ENCODE measurements at regions not wholly inside any gene's neighbourhood (a gene's known extent, or its start where the extent isn't known, plus 50 kb on each side); places are given as distances from the start of the nearest gene placed in this dataset.

GRCh38 chr4:37101686-37102085 is 142.9 kb upstream of the NWD2 start (continued):
- no peak for TF ChIP-seq ZNF704 (tag by site-specific recombination; IDR thresholded peaks at IDR 0.05)
- TF ChIP-seq ZNF791 (tag by site-specific recombination; IDR thresholded peaks at IDR 0.05) = no peak
- no peak for TF ChIP-seq ZNF37A (tag by site-specific recombination; IDR thresholded peaks at IDR 0.05)
- no peak for TF ChIP-seq ZNF768 (tag by site-specific recombination; IDR thresholded peaks at IDR 0.05)
- no peak for TF ChIP-seq GLI2 (tag by site-specific recombination; IDR thresholded peaks at IDR 0.05; ENCODE audit: borderline replicate concordance, low read depth)
- no peak for TF ChIP-seq ZNF221 (tag by site-specific recombination; IDR thresholded peaks at IDR 0.05; ENCODE audit: borderline replicate concordance)

GRCh38 chr4:37109756-37110155 is 134.8 kb upstream of the NWD2 start:
- POLR2A ChIA-PET = no interaction called here
- Histone ChIP-seq H3K27ac (ENCODE audit: extremely low read depth, low read depth, low read length) (no peak overlapping the region), H3K36me3 (ENCODE audit: control insufficient read depth in 2 of 2, insufficient read depth in 1 of 2, low read length in 2 of 2) (no peaks in the 10 kb centered on the region), H3K4me3 (ENCODE audit: low read depth, low read length) (no peak overlapping the region), H3K9me3 (ENCODE audit: control insufficient read depth, insufficient read depth, low read depth, low read length) (no peaks in the 10 kb centered on the region), H3K4me1 (ENCODE audit: control insufficient read depth, insufficient read depth, low read length) (no peaks in the 10 kb centered on the region)
- CTCF ChIA-PET = no interaction called here
- TF ChIP-seq KLF7 (tag by site-specific recombination; IDR thresholded peaks at IDR 0.05; ENCODE audit: borderline replicate concordance) (no peak), ZBTB21 (tag by site-specific recombination; IDR thresholded peaks at IDR 0.05) (no peak), KLF1 (tag by site-specific recombination; IDR thresholded peaks at IDR 0.05) (no peak), MYNN (tag by site-specific recombination; IDR thresholded peaks at IDR 0.05; ENCODE audit: borderline replicate concordance) (no peak), CTCF (tag by site-specific recombination; IDR thresholded peaks at IDR 0.05) (no peak), ZNF146 (tag by site-specific recombination; IDR thresholded peaks at IDR 0.05) (no peak), HOXD13 (CRISPR knock-in tag; IDR thresholded peaks at IDR 0.05; ENCODE audit: borderline replicate concordance) (no peak), ZNF530 (tag by site-specific recombination; IDR thresholded peaks at IDR 0.05; ENCODE audit: low read depth) (no peak), ZNF202 (tag by site-specific recombination; IDR thresholded peaks at IDR 0.05; ENCODE audit: borderline replicate concordance) (no peak), ZNF292 (tag by site-specific recombination; IDR thresholded peaks at IDR 0.05; ENCODE audit: borderline replicate concordance, low read depth) (no peak), ZNF391 (tag by site-specific recombination; IDR thresholded peaks at IDR 0.05; ENCODE audit: borderline replicate concordance, low read depth) (no peak), ZBTB44 (tag by site-specific recombination; IDR thresholded peaks at IDR 0.05) (no peak)

GRCh38 chr4:37124800-37125199 is 119.7 kb upstream of the NWD2 start:
- H3K36me3 ChIP-seq (ENCODE audit: control insufficient read depth in 2 of 2, insufficient read depth in 1 of 2, low read length in 2 of 2) = no peaks in the 10 kb centered on the region
- H3K27ac ChIP-seq (ENCODE audit: extremely low read depth, low read depth, low read length) = no peak overlapping the region
- CTCF ChIA-PET = no interaction called here
- H3K9me3 ChIP-seq (ENCODE audit: control insufficient read depth, insufficient read depth, low read depth, low read length) = no peaks in the 10 kb centered on the region
- POLR2A ChIA-PET = no interaction called here
- H3K4me1 ChIP-seq (ENCODE audit: control insufficient read depth, insufficient read depth, low read length) = no peaks in the 10 kb centered on the region
- no peak overlapping the region for H3K4me3 ChIP-seq (ENCODE audit: low read depth, low read length)
- TF ChIP-seq YY1 (tag by site-specific recombination; IDR thresholded peaks at IDR 0.05) (no peak), ZNF18 (tag by site-specific recombination; IDR thresholded peaks at IDR 0.05) (no peak), PRDM6 (tag by site-specific recombination; IDR thresholded peaks at IDR 0.05) (no peak), ZNF670 (tag by site-specific recombination; IDR thresholded peaks at IDR 0.05; ENCODE audit: low read depth) (no peak), ZNF335 (tag by site-specific recombination; conservative IDR thresholded peaks at IDR 0.05) (no peak), ZNF433 (tag by site-specific recombination; IDR thresholded peaks at IDR 0.05; ENCODE audit: low read depth) (no peak)

Measured in HEK293 (cell line).